ENCODE measurements at regions not wholly inside any gene's neighbourhood (a gene's known extent, or its start where the extent isn't known, plus 50 kb on each side); places are given as distances from the start of the nearest gene placed in this dataset.

- H3K4me1 Mint-ChIP-seq (ENCODE audit: low read depth, unreplicated experiment) = peaks cover 20% of the 10 kb centered on the region
- no peaks in the 10 kb centered on the region for H4K20me1 ChIP-seq (ENCODE audit: insufficient read depth, low read length)
- no peak for FAIRE-seq
These were observed 385.0 kb upstream of the SLC35B3 start for GRCh38 chr6:8820313-8820712.

GRCh38 chr6:8819446-8819845, 384.1 kb upstream of the SLC35B3 start:
- H3K79me2 ChIP-seq (ENCODE audit: insufficient read depth, low read length) = no peaks in the 10 kb centered on the region
- no peak for TF ChIP-seq CTCF (IDR thresholded peaks at IDR 0.05; ENCODE audit: insufficient read depth, low read depth, low read length)
- no peak for TF ChIP-seq EZH2 (IDR thresholded peaks at IDR 0.05; ENCODE audit: insufficient read depth, low read length)
- H3K4me2 ChIP-seq (ENCODE audit: low read length) = no peak overlapping the region
- Mint-ChIP-seq H3K4me3 (ENCODE audit: unreplicated experiment) (no peak overlapping the region), H3K4me1 (ENCODE audit: low read depth, unreplicated experiment) (peaks cover 15% of the 10 kb centered on the region), H3K36me3 (ENCODE audit: low read depth, unreplicated experiment) (no peaks in the 10 kb centered on the region), H3K27ac (ENCODE audit: unreplicated experiment) (no peak overlapping the region), H3K9me3 (ENCODE audit: unreplicated experiment) (no peaks in the 10 kb centered on the region), H3K27me3 (ENCODE audit: low read depth, unreplicated experiment) (no peaks in the 10 kb centered on the region)
- no peaks in the 10 kb centered on the region for H3K27me3 ChIP-seq (ENCODE audit: insufficient read depth, low read length)
- H3K9ac ChIP-seq (ENCODE audit: low read length) = no peak overlapping the region
- no peak overlapping the region for H2AFZ ChIP-seq (ENCODE audit: low read depth, low read length)
- H3K4me3 ChIP-seq (ENCODE audit: insufficient read depth, low read depth, low read length) = no peak overlapping the region
- H3K9me3 ChIP-seq (ENCODE audit: insufficient read depth, low read depth, low read length) = no peaks in the 10 kb centered on the region
- DNase-seq (ENCODE audit: low read depth) (no peak), FAIRE-seq (no peak)
- H3K36me3 ChIP-seq (ENCODE audit: insufficient read depth, low read length) = no peaks in the 10 kb centered on the region
- no peaks in the 10 kb centered on the region for H3K4me1 ChIP-seq (ENCODE audit: insufficient read depth, low read length)
- H3K27ac ChIP-seq (ENCODE audit: low read depth, low read length) = no peak overlapping the region
- no peaks in the 10 kb centered on the region for H4K20me1 ChIP-seq (ENCODE audit: insufficient read depth, low read length)

More at GRCh38 chr6:8820313-8820712, 385.0 kb upstream of the SLC35B3 start:
- Histone ChIP-seq H2AFZ (ENCODE audit: low read depth, low read length) (no peak overlapping the region), H3K27me3 (ENCODE audit: insufficient read depth, low read length) (no peaks in the 10 kb centered on the region), H3K27ac (ENCODE audit: low read depth, low read length) (no peak overlapping the region), H3K4me1 (ENCODE audit: insufficient read depth, low read length) (no peaks in the 10 kb centered on the region), H3K9ac (ENCODE audit: low read length) (no peak overlapping the region), H3K4me3 (ENCODE audit: insufficient read depth, low read depth, low read length) (no peak overlapping the region), H3K79me2 (ENCODE audit: insufficient read depth, low read length) (no peaks in the 10 kb centered on the region), H3K4me2 (ENCODE audit: low read length) (no peak overlapping the region), H3K36me3 (ENCODE audit: insufficient read depth, low read length) (no peaks in the 10 kb centered on the region), H3K9me3 (ENCODE audit: insufficient read depth, low read depth, low read length) (no peaks in the 10 kb centered on the region)
- Mint-ChIP-seq H3K36me3 (ENCODE audit: low read depth, unreplicated experiment) (no peaks in the 10 kb centered on the region), H3K4me3 (ENCODE audit: unreplicated experiment) (no peak overlapping the region), H3K27ac (ENCODE audit: unreplicated experiment) (no peak overlapping the region), H3K27me3 (ENCODE audit: low read depth, unreplicated experiment) (no peaks in the 10 kb centered on the region), H3K9me3 (ENCODE audit: unreplicated experiment) (no peaks in the 10 kb centered on the region)
- no peak for DNase-seq (ENCODE audit: low read depth)
- TF ChIP-seq CTCF (IDR thresholded peaks at IDR 0.05; ENCODE audit: insufficient read depth, low read depth, low read length) (no peak), EZH2 (IDR thresholded peaks at IDR 0.05; ENCODE audit: insufficient read depth, low read length) (no peak)

GRCh38 chr6:8814440-8815000, 379.2 kb upstream of the SLC35B3 start:
- H3K4me3 Mint-ChIP-seq (ENCODE audit: unreplicated experiment) = no peak overlapping the region
- Histone ChIP-seq H3K4me1 (ENCODE audit: insufficient read depth, low read length) (no peaks in the 10 kb centered on the region), H3K36me3 (ENCODE audit: insufficient read depth, low read length) (no peaks in the 10 kb centered on the region), H3K4me3 (ENCODE audit: insufficient read depth, low read depth, low read length) (no peak overlapping the region), H3K9me3 (ENCODE audit: insufficient read depth, low read depth, low read length) (no peaks in the 10 kb centered on the region), H3K27me3 (ENCODE audit: insufficient read depth, low read length) (no peaks in the 10 kb centered on the region), H3K27ac (ENCODE audit: low read depth, low read length) (no peak overlapping the region), H3K4me2 (ENCODE audit: low read length) (no peak overlapping the region), H2AFZ (ENCODE audit: low read depth, low read length) (no peak overlapping the region), H3K79me2 (ENCODE audit: insufficient read depth, low read length) (no peaks in the 10 kb centered on the region), H4K20me1 (ENCODE audit: insufficient read depth, low read length) (no peaks in the 10 kb centered on the region), H3K9ac (ENCODE audit: low read length) (no peak overlapping the region)
- H3K36me3 Mint-ChIP-seq (ENCODE audit: low read depth, unreplicated experiment) = no peaks in the 10 kb centered on the region
- no peaks in the 10 kb centered on the region for H3K27me3 Mint-ChIP-seq (ENCODE audit: low read depth, unreplicated experiment)
- H3K4me1 Mint-ChIP-seq (ENCODE audit: low read depth, unreplicated experiment) = no peaks in the 10 kb centered on the region
- TF ChIP-seq EZH2 (IDR thresholded peaks at IDR 0.05; ENCODE audit: insufficient read depth, low read length) (no peak), CTCF (IDR thresholded peaks at IDR 0.05; ENCODE audit: insufficient read depth, low read depth, low read length) (no peak)
- DNase-seq (ENCODE audit: low read depth) (no peak), FAIRE-seq (no peak)
- no peak overlapping the region for H3K27ac Mint-ChIP-seq (ENCODE audit: unreplicated experiment)
- peaks cover 3% of the 10 kb centered on the region for H3K9me3 Mint-ChIP-seq (ENCODE audit: unreplicated experiment)
